Gastroesophageal sphincter (tissue), 4 donors: ENCODE measurements at regions not wholly inside any gene's neighbourhood (a gene's known extent, or its start where the extent isn't known, plus 50 kb on each side); places are given as distances from the start of the nearest gene placed in this dataset.
A peak's percentile ranks its signal among the peaks of the same experiment; 100 is the strongest.

Experiments
- ATAC-seq: fragments of 150-250 bp; one replicate; pipeline ENCODE4 v1.9.1; 2016; ENCODE audit warnings: mild to moderate bottlenecking, moderate library complexity
- H3K27ac ChIP-seq, 4 donors: fragments of 200-600 bp; sonication (generic) in 3 of 4; 1 replicate in 3 of 4; 2 replicates in 1 of 4; pipeline ENCODE4 v1.5.1; 2016 to 2019
- H3K27me3 ChIP-seq: fragments of 200-600 bp; sonication (generic); one replicate; pipeline ENCODE4 v1.5.1; 2019
- H3K36me3 ChIP-seq, 2 donors: fragments of 200-600 bp; sonication (generic); one replicate each; pipeline ENCODE4 v1.5.1; 2019; ENCODE audit warnings: control low read depth in 1 of 2
- H3K4me1 ChIP-seq, 3 donors: fragments of 200-600 bp; sonication (generic); 1 replicate in 2 of 3; 2 replicates in 1 of 3; pipeline ENCODE4 v1.5.1; 2016 to 2019; ENCODE audit warnings: control low read depth in 2 of 3
- H3K4me3 ChIP-seq, 2 donors: fragments of 200-600 bp; sonication (generic); one replicate each; pipeline ENCODE4 v1.5.1; 2019; ENCODE audit warnings: mild to moderate bottlenecking in 1 of 2, moderate library complexity in 1 of 2
- H3K9me3 ChIP-seq, 3 donors: fragments of 200-600 bp; sonication (generic); one replicate each; pipeline ENCODE4 v1.5.1; 2017 to 2019; ENCODE audit warnings: control low read depth in 2 of 3
- CTCF ChIP-seq, 4 experiments: fragments of 200-600 bp in 2 of 4; fragments of 450-650 bp in 2 of 4; sonication (generic) in 1 of 4; IDR thresholded peaks; one replicate each; pipeline ENCODE4 v1.5.1; 2017 to 2019; ENCODE audit warnings: antibody characterized with exemption in 4 of 4, mild to moderate bottlenecking in 2 of 4, moderate library complexity in 2 of 4
- EP300 ChIP-seq: sonication (generic); formaldehyde crosslinking; IDR thresholded peaks from one replicate; pipeline ENCODE4 v1.6.1; 2017; ENCODE audit warnings: antibody characterized with exemption, mild to moderate bottlenecking
- POLR2A ChIP-seq, 2 donors: fragments of 450-650 bp; IDR thresholded peaks; one replicate each; pipeline ENCODE4 v1.6.1; 2017; ENCODE audit warnings: antibody characterized with exemption in 2 of 2, mild to moderate bottlenecking in 2 of 2, moderate library complexity in 1 of 2
- POLR2AphosphoS5 ChIP-seq: sonication (generic); formaldehyde crosslinking; IDR thresholded peaks from one replicate; pipeline ENCODE4 v1.6.1; 2017; ENCODE audit warnings: antibody characterized with exemption
- WGBS, 2 donors: methylation state at CpG; one replicate each; pipeline ENCODE4 v1.1.5; 2018; ENCODE audit warnings: low coverage in 1 of 2; 5-methylcytosine and 5-hydroxymethylcytosine counted together

DNA sequence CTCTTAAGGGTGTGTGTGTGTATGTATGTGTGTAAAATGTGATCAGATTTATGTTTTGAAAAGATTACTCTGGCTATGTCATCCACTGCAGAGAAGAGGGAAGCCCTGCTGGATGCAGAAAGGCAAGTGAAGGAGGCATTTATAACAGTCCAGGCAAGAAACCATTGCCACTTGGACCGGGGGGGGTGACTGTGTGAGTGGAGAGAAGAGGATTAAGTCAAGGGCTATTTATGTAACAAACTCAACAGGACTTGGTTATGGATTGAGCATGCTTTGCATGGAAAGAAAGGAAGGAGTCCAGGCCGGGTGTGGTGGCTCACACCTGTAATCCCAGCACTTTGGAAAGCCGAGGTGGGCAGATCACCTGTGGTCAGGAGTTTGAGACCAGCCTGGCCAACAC is 143.0 kb downstream of the URB2 start:
- H3K4me3 ChIP-seq = no peak overlapping the region
- no peak overlapping the region for H3K27ac ChIP-seq
- no peaks in the 10 kb centered on the region for H3K9me3 ChIP-seq
- TF ChIP-seq EP300 (no peak), POLR2A (IDR thresholded peaks at IDR 0.05) (no peak), CTCF (IDR thresholded peaks at IDR 0.05) (no peak)
- H3K4me1 ChIP-seq = no peaks in the 10 kb centered on the region
- no peaks in the 10 kb centered on the region for H3K36me3 ChIP-seq
- 80 to 94% methylated on average over 1 to 3 of the region's 3 CpGs for WGBS, 2 donors
- ATAC-seq = no peak
- H3K27me3 ChIP-seq = peaks cover 3% of the 10 kb centered on the region

DNA sequence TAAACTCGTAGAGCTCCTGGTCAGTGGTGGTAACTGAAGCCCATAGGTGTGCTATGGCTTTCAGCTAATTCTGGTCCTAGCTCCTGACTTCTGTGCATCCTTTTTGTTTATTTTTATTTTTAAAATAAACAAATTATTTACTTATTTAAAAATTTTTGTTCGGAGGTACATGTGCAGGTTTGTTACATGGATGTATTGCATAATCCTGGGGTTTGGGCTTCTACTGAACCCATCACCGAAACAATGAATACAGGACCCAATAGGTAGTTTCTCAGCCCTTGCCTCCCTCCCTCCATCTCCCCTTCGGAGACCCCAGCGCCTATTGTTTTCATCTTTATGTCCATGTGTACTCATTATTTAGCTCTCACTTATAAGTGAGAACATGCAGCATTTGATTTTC is 143.8 kb downstream of the URB2 start:
- 79 to 84% methylated on average over 5 of the region's 5 CpGs for WGBS, 2 donors
- no peaks in the 10 kb centered on the region for H3K9me3 ChIP-seq
- no peak overlapping the region for H3K27ac ChIP-seq
- H3K4me3 ChIP-seq = no peak overlapping the region
- H3K36me3 ChIP-seq = no peaks in the 10 kb centered on the region
- H3K4me1 ChIP-seq = no peaks in the 10 kb centered on the region
- ATAC-seq = no peak
- TF ChIP-seq EP300 (no peak), POLR2AphosphoS5 (no peak), CTCF (IDR thresholded peaks at IDR 0.05) (no peak)
- H3K27me3 ChIP-seq = peaks cover 3% of the 10 kb centered on the region

DNA sequence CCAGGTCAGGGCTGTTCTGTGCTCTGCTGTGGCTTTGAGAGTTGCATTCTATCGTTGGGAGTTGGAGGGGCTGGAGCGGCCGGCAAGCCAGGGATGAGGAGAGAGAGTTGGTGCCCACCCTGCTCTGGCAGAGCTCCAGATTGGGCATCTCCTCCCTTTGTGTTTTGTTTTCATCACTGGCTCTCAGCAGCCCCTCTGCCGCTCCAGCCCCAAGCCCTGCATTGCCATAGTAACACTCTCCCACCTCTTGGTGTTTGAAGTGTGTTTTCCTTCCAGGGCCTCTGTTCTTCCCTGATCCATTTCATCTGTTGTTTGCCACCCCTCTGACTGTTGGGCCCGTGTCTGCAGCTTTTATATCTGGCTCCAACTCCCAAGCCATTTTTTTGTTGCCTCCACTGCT is 152.7 kb downstream of the URB2 start:
- Histone ChIP-seq H3K4me3 (no peak overlapping the region), H3K27ac (no peak overlapping the region), H3K4me1 (no peaks in the 10 kb centered on the region), H3K9me3 (no peaks in the 10 kb centered on the region), H3K27me3 (no peaks in the 10 kb centered on the region), H3K36me3 (no peaks in the 10 kb centered on the region)
- WGBS, 2 donors = 29 to 45% methylated on average over 1 to 4 of the region's 5 CpGs
- TF ChIP-seq POLR2A (IDR thresholded peaks at IDR 0.05) = no peak
- no peak for TF ChIP-seq POLR2AphosphoS5
- no peak for TF ChIP-seq CTCF (IDR thresholded peaks at IDR 0.05)
- no peak for TF ChIP-seq EP300
- no peak for ATAC-seq

DNA sequence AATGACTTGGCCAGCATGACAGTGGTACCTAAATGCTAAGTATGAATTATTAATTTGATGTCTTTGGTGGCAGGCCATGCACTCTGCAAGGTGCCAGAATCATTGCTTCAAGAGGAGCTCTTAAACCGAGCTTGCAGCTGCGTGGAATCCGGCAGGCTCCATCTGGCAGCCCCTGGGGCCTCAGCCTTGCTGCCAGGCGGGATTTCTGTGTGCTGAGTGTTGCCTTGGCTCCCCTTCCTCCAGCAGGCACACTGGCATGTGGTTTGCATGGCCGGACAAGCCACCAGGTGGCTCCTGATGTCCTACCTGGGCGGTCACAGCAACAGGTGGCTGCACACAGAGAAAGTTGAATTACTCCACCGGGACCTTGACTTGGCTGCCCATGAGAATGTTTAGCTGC is 155.4 kb downstream of the URB2 start:
- ATAC-seq = no peak

GRCh38 chr1:229782469-229782868 is 156.4 kb downstream of the URB2 start:
- Histone ChIP-seq H3K4me3 (no peak overlapping the region), H3K36me3 (no peaks in the 10 kb centered on the region), H3K9me3 (peaks cover 0 to 6% (median 0%) of the 10 kb centered on the region in 3 donors), H3K27ac (no peak overlapping the region), H3K27me3 (no peaks in the 10 kb centered on the region), H3K4me1 (no peaks in the 10 kb centered on the region)
- no peak for ATAC-seq
- no CpG with 5 or more reads among the region's 1 CpG for whole genome bisulfite sequencing, 2 donors
- no peak for TF ChIP-seq POLR2AphosphoS5
- TF ChIP-seq POLR2A (IDR thresholded peaks at IDR 0.05) = no peak
- no peak for TF ChIP-seq CTCF (IDR thresholded peaks at IDR 0.05)
- TF ChIP-seq EP300 = no peak

More for the DNA sequence above, 155.4 kb downstream of the URB2 start:
- 20 to 40% methylated on average over 1 to 2 of the region's 7 CpGs for WGBS, 2 donors
- Histone ChIP-seq H3K4me3 (no peak overlapping the region), H3K9me3 (no peaks in the 10 kb centered on the region), H3K36me3 (no peaks in the 10 kb centered on the region), H3K27me3 (no peaks in the 10 kb centered on the region), H3K27ac (no peak overlapping the region), H3K4me1 (no peaks in the 10 kb centered on the region)
- no peak for TF ChIP-seq POLR2A (IDR thresholded peaks at IDR 0.05)
- TF ChIP-seq EP300 = no peak
- peak in 1 of 4 experiments; percentile 24 for TF ChIP-seq CTCF (IDR thresholded peaks at IDR 0.05)
- TF ChIP-seq POLR2AphosphoS5 = no peak
